ENCODE measurements at regions not wholly inside any gene's neighbourhood (a gene's known extent, or its start where the extent isn't known, plus 50 kb on each side); places are given as distances from the start of the nearest gene placed in this dataset.
A peak's percentile ranks its signal among the peaks of the same experiment; 100 is the strongest.

DNA sequence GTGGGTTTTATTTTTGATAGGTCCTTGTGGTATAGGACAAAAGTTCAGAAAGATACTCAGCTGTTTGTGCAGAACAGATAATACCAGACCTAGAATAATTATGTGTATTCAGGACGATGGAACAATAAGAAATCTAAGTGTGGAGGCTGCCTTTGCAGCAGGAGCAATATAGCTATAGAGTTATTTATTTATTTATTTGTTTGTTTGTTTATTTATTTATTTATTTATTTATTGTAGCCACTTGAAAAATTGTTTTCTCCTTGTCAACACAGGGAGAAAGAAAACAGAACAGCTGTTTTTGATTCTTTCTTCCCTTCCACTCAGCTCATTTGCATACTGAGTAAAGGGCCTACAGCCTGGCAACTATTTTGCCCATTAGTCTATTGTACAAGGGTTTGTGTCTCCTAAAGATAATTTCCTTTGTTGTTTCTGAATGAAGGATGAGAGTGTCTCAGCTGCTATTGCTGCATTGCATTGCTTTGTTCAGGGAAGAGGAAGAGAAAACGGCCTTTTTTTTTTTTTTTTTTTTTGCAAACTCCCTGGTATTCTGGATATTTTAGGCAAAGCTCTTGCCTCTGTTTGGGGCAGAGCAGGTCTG is 56.0 kb upstream of the ESX1 start:
- DNase-seq (ENCODE audit: extremely low spot score) = no peak
- CTCF ChIA-PET = interaction anchor here (0.7 to 1.5 kb wide), 4 partner anchors 10 to 1344 kb away, joined by 3 to 5 read pairs (median 4); no protein-coding TSS in a partner anchor
- POLR2A ChIA-PET = interaction anchor here (0.6 kb wide), 1 partner anchor 16 kb away, joined by 5 read pairs; no protein-coding TSS in a partner anchor
- TF ChIP-seq ZNF384 (IDR thresholded peaks at IDR 0.05) = no peak
- TF ChIP-seq, protein P1, sequence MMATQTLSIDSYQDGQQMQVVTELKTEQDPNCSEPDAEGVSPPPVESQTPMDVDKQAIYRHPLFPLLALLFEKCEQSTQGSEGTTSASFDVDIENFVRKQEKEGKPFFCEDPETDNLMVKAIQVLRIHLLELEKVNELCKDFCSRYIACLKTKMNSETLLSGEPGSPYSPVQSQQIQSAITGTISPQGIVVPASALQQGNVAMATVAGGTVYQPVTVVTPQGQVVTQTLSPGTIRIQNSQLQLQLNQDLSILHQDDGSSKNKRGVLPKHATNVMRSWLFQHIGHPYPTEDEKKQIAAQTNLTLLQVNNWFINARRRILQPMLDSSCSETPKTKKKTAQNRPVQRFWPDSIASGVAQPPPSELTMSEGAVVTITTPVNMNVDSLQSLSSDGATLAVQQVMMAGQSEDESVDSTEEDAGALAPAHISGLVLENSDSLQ (IDR thresholded peaks at IDR 0.05) = no peak
- TF ChIP-seq L3MBTL2 (conservative IDR thresholded peaks at IDR 0.05) = no peak
- TF ChIP-seq ELF4 (IDR thresholded peaks at IDR 0.05) = no peak
- TF ChIP-seq FOXA1 (IDR thresholded peaks at IDR 0.05) = no peak
- no peak for TF ChIP-seq FOXM1 (IDR thresholded peaks at IDR 0.05; ENCODE audit: borderline replicate concordance)
- no peak for TF ChIP-seq LEF1 (IDR thresholded peaks at IDR 0.05; ENCODE audit: borderline replicate concordance)
- TF ChIP-seq HDGF (IDR thresholded peaks at IDR 0.05; ENCODE audit: borderline replicate concordance) = no peak
- no peak for TF ChIP-seq CTBP1 (IDR thresholded peaks at IDR 0.05; ENCODE audit: borderline replicate concordance)
- TF ChIP-seq TARDBP (IDR thresholded peaks at IDR 0.05) = no peak
- TF ChIP-seq FOXK2 (IDR thresholded peaks at IDR 0.05) = no peak
- TF ChIP-seq NFRKB (IDR thresholded peaks at IDR 0.05) = no peak
- TF ChIP-seq SUZ12 (IDR thresholded peaks at IDR 0.05) = no peak
- no peak for TF ChIP-seq ARNT (IDR thresholded peaks at IDR 0.05)
- no peak for TF ChIP-seq SP1 (IDR thresholded peaks at IDR 0.05)
- TF ChIP-seq BHLHE40 (IDR thresholded peaks at IDR 0.05; ENCODE audit: borderline replicate concordance) = no peak

DNA sequence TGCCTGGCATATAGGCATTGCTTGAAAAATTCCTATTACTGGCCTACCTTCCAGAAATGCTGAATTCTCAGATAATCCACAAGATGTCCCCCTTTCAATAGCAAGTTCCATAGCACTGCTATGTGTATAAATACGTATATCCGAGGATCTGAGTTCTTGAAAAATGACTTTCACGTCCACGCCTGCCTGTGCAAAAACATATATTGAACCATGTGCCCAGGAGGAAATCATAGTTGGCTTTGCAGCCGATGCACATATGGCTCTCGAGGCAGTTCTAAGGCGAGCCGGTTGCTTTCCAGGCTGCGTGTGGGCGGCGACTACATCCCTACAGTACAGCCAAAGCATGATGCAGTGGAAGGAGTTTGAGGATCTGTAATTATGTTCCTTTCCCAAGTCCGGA is 55.4 kb upstream of the ESX1 start:
- ChIA-PET POLR2A (no interaction called here), CTCF (interaction anchor here (0.8 to 1.8 kb wide), 4 partner anchors 9 to 41 kb away, joined by 3 to 13 read pairs (median 4); no protein-coding TSS in a partner anchor)
- no peak for TF ChIP-seq CTBP1 (IDR thresholded peaks at IDR 0.05; ENCODE audit: borderline replicate concordance)
- no peak for TF ChIP-seq L3MBTL2 (conservative IDR thresholded peaks at IDR 0.05)
- TF ChIP-seq TARDBP (IDR thresholded peaks at IDR 0.05) = no peak
- DNase-seq (ENCODE audit: extremely low spot score) = peak; percentile 42

DNA sequence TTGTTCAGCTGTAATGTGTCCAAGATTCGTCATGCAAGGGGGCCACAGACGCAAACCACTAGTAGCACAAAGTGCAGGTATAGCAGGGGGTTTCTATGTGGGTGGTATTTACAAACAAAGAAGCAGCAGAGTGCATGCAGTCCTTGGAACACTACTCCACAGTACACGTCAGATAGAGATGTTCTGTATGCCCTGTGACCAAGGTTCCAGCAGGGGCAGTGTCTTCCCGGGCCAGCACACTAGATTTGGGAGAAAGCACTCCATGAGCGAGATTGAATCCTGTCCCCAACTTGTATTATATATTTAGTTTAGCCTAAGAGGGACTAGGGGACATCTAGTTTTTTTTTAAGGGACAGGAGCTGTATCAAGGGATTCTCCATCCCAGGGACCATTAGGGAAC is 54.4 kb upstream of the ESX1 start:
- POLR2A ChIA-PET = no interaction called here
- peak; percentile 51 for DNase-seq (ENCODE audit: extremely low spot score)
- CTCF ChIA-PET = interaction anchor here (0.7 to 1.8 kb wide), 6 partner anchors 8 to 57 kb away, joined by 3 to 13 read pairs (median 3); no protein-coding TSS in a partner anchor
- no peak for TF ChIP-seq SP1 (IDR thresholded peaks at IDR 0.05)
- no peak for TF ChIP-seq SUZ12 (IDR thresholded peaks at IDR 0.05)
- TF ChIP-seq ZNF384 (IDR thresholded peaks at IDR 0.05) = no peak
- no peak for TF ChIP-seq FOXA1 (IDR thresholded peaks at IDR 0.05)

DNA sequence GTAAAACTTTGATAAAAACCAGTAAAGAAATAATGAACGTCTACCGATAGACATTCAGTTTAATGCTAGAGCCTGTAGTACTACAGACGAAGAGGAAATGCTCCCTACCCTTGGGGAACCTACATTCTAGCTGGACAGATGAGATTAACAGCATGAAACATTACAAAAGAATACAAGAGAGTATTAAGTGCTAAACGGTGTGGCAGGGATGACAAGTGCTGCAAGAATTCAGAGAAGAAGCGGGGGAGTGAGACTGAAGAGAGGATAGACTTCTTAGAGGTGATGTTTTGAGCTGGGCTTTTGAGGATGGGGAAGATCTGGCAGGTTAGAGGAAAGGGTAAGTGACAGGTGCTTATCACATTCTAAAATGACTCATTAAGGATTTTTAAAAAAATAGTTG is 52.6 kb upstream of the ESX1 start:
- no peak for DNase-seq (ENCODE audit: extremely low spot score)
- CTCF ChIA-PET = interaction anchor here (1.1 kb wide), 1 partner anchor 11 kb away, joined by 3 read pairs; no protein-coding TSS in a partner anchor
- TF ChIP-seq ZNF384 (IDR thresholded peaks at IDR 0.05) (no peak), SP1 (IDR thresholded peaks at IDR 0.05) (no peak), BHLHE40 (IDR thresholded peaks at IDR 0.05; ENCODE audit: borderline replicate concordance) (no peak), CTBP1 (IDR thresholded peaks at IDR 0.05; ENCODE audit: borderline replicate concordance) (no peak), L3MBTL2 (conservative IDR thresholded peaks at IDR 0.05) (no peak), SUZ12 (IDR thresholded peaks at IDR 0.05) (no peak)
- POLR2A ChIA-PET = no interaction called here

DNA sequence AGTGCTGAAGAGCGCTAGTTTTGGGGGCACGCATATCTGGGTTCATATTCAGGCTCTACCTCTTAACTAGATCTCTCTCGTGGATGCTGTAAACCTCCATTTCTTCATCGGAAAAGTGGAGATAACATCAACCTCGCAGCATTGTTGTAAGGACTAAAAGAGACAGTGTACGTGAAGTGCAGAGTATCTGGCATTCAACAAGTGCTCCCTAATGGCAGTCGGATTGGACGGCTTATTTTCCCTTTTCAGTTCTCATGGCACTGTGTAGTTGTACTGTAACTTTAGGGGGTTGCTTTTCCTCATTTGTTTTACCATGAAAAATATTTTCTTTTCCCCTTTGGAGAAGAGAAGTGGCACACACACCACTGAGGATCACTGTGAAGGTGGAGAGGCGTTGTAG is 51.4 kb upstream of the ESX1 start:
- TF ChIP-seq FOXK2 (IDR thresholded peaks at IDR 0.05) (no peak), SUZ12 (IDR thresholded peaks at IDR 0.05) (no peak), BHLHE40 (IDR thresholded peaks at IDR 0.05; ENCODE audit: borderline replicate concordance) (no peak), SP1 (IDR thresholded peaks at IDR 0.05) (no peak), FOXA1 (IDR thresholded peaks at IDR 0.05) (no peak), ZNF384 (IDR thresholded peaks at IDR 0.05) (no peak)
- TF ChIP-seq, protein P1 (IDR thresholded peaks at IDR 0.05) = no peak
- CTCF ChIA-PET = no interaction called here
- POLR2A ChIA-PET = no interaction called here
- DNase-seq (ENCODE audit: extremely low spot score) = no peak

Data from HEK293T (cell line).